HEK293T (cell line): ENCODE measurements at regions not wholly inside any gene's neighbourhood (a gene's known extent, or its start where the extent isn't known, plus 50 kb on each side); places are given as distances from the start of the nearest gene placed in this dataset.

Experiments used
- BHLHE40 ChIP-seq: fragments of 450-650 bp; IDR thresholded peaks from 2 replicates; pipeline ENCODE4 v1.6.1; 2016; ENCODE audit warnings: mild to moderate bottlenecking, moderate library complexity, borderline replicate concordance
- ELF4 ChIP-seq: fragments of 450-650 bp; IDR thresholded peaks from 2 replicates; pipeline ENCODE4 v1.6.1; 2017; ENCODE audit warnings: antibody characterized with exemption
- FOXK2 ChIP-seq: fragments of 450-650 bp; IDR thresholded peaks from 2 replicates; pipeline ENCODE4 v1.6.1; 2016; ENCODE audit warnings: mild to moderate bottlenecking
- L3MBTL2 ChIP-seq: fragments of 450-650 bp; conservative IDR thresholded peaks from 2 replicates; pipeline ENCODE4 v1.6.1; 2016; ENCODE audit warnings: mild to moderate bottlenecking
- LEF1 ChIP-seq: fragments of 450-650 bp; IDR thresholded peaks from 2 replicates; pipeline ENCODE4 v1.6.1; 2017; ENCODE audit warnings: mild to moderate bottlenecking, borderline replicate concordance
- SUZ12 ChIP-seq: fragments of 450-650 bp; IDR thresholded peaks from 2 replicates; pipeline ENCODE4 v1.6.1; 2016; ENCODE audit warnings: mild to moderate bottlenecking
- TARDBP ChIP-seq: fragments of 450-650 bp; IDR thresholded peaks from 2 replicates; pipeline ENCODE4 v1.6.1; 2016
- TF ChIP-seq, protein P1 (sequence below): fragments of 450-650 bp; IDR thresholded peaks from 2 replicates; pipeline ENCODE4 v1.6.1; 2016

GRCh38 chr5:18828351-18828750 lies 1159.6 kb downstream of the CDH18 start:
- TF ChIP-seq BHLHE40 = no peak
- TF ChIP-seq, protein P1, sequence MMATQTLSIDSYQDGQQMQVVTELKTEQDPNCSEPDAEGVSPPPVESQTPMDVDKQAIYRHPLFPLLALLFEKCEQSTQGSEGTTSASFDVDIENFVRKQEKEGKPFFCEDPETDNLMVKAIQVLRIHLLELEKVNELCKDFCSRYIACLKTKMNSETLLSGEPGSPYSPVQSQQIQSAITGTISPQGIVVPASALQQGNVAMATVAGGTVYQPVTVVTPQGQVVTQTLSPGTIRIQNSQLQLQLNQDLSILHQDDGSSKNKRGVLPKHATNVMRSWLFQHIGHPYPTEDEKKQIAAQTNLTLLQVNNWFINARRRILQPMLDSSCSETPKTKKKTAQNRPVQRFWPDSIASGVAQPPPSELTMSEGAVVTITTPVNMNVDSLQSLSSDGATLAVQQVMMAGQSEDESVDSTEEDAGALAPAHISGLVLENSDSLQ = no peak
- TF ChIP-seq TARDBP = no peak
- TF ChIP-seq LEF1 = no peak
- TF ChIP-seq L3MBTL2 = no peak
- TF ChIP-seq FOXK2 = no peak
- no peak for TF ChIP-seq SUZ12
- TF ChIP-seq ELF4 = no peak
